ENCODE measurements at regions not wholly inside any gene's neighbourhood (a gene's known extent, or its start where the extent isn't known, plus 50 kb on each side); places are given as distances from the start of the nearest gene placed in this dataset.
"Not testable (repeated sequence)": the region's sequence is repeated elsewhere in the genome, so short reads cannot be mapped to it uniquely, and the experiment has no call there.

DNA sequence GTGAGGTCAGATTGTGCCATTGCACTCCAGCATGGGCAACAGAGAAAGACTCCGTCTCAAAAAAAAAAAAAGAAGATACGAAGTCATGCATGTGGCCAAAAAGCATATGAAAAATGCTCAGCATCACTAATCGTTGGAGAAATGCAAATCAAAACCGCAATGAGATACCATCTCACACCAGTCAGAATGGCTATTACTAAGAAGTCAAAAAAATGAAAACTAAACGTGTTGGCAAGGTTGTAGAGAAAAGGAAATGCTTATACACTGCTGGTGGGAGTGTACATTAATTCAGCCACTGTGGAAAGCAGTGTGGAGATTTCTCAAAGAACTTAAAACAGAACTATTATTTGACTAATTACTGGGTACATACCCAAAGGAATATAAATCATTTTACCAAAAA lies 156.1 kb upstream of the GRM7 start:
- TF ChIP-seq, protein P1, sequence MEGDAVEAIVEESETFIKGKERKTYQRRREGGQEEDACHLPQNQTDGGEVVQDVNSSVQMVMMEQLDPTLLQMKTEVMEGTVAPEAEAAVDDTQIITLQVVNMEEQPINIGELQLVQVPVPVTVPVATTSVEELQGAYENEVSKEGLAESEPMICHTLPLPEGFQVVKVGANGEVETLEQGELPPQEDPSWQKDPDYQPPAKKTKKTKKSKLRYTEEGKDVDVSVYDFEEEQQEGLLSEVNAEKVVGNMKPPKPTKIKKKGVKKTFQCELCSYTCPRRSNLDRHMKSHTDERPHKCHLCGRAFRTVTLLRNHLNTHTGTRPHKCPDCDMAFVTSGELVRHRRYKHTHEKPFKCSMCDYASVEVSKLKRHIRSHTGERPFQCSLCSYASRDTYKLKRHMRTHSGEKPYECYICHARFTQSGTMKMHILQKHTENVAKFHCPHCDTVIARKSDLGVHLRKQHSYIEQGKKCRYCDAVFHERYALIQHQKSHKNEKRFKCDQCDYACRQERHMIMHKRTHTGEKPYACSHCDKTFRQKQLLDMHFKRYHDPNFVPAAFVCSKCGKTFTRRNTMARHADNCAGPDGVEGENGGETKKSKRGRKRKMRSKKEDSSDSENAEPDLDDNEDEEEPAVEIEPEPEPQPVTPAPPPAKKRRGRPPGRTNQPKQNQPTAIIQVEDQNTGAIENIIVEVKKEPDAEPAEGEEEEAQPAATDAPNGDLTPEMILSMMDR (conservative IDR thresholded peaks at IDR 0.05): not testable (repeated sequence)
- TF ChIP-seq EZH2 (IDR thresholded peaks at IDR 0.05; ENCODE audit: low read depth): not testable (repeated sequence)
